ENCODE measurements at regions not wholly inside any gene's neighbourhood (a gene's known extent, or its start where the extent isn't known, plus 50 kb on each side); places are given as distances from the start of the nearest gene placed in this dataset.

- no peak for TF ChIP-seq CTCF (IDR thresholded peaks at IDR 0.05)
- no peak for TF ChIP-seq SIN3A (IDR thresholded peaks at IDR 0.05; ENCODE audit: borderline replicate concordance, insufficient read depth, low read depth, low read length)
- TF ChIP-seq POLR2AphosphoS5 (IDR thresholded peaks at IDR 0.05; ENCODE audit: low read depth, low read length): no peak
- TF ChIP-seq TCF7L2 (IDR thresholded peaks at IDR 0.05; ENCODE audit: low read depth, low read length): no peak
- TF ChIP-seq REST (IDR thresholded peaks at IDR 0.05; ENCODE audit: insufficient read depth in 1 of 2, low read depth in 2 of 2, low read length in 1 of 2): no peak
Measured at GRCh38 chr9:29021632-29022031, 1448.4 kb upstream of the C9orf72 start.
